Stimulated activated naive CD4-positive, alpha-beta T cell (primary cell): ENCODE measurements at regions not wholly inside any gene's neighbourhood (a gene's known extent, or its start where the extent isn't known, plus 50 kb on each side); places are given as distances from the start of the nearest gene placed in this dataset.
"Not testable (repeated sequence)": the region's sequence is repeated elsewhere in the genome, so short reads cannot be mapped to it uniquely, and the experiment has no call there.

Experiments
- DNase-seq, 6 experiments: peaks; one replicate each; lab custom pipeline; 2025; lab: John Stamatoyannopoulos, UW

GRCh38 chr17:70581459-70581858 lies 412.1 kb downstream of the KCNJ2 start:
- DNase-seq, result no peak

- no peak for DNase-seq
Measured at GRCh38 chr17:70582777-70583176, 413.4 kb downstream of the KCNJ2 start.

- DNase-seq, result no peak
Measured at GRCh38 chr17:70584255-70584654, 414.9 kb downstream of the KCNJ2 start.

GRCh38 chr17:70588003-70588402 lies 418.7 kb downstream of the KCNJ2 start:
- DNase-seq, result no peak

GRCh38 chr17:70597774-70598173 lies 428.4 kb downstream of the KCNJ2 start:
- no peak for DNase-seq

GRCh38 chr17:70599198-70599597 lies 429.9 kb downstream of the KCNJ2 start:
- no peak for DNase-seq

GRCh38 chr17:70599945-70600344 lies 430.6 kb downstream of the KCNJ2 start:
- not testable (repeated sequence) for DNase-seq

- no peak for DNase-seq
Measured at GRCh38 chr17:70603226-70603625, 433.9 kb downstream of the KCNJ2 start.

GRCh38 chr17:70604854-70605253 lies 435.5 kb downstream of the KCNJ2 start:
- no peak for DNase-seq

- no peak for DNase-seq
Measured at GRCh38 chr17:70606086-70606485, 436.8 kb downstream of the KCNJ2 start.

GRCh38 chr17:70608193-70608592 lies 438.9 kb downstream of the KCNJ2 start:
- no peak for DNase-seq

- DNase-seq, result no peak
Measured at GRCh38 chr17:70608957-70609356, 439.6 kb downstream of the KCNJ2 start.

- DNase-seq, result no peak
Measured at GRCh38 chr17:70609566-70609965, 440.2 kb downstream of the KCNJ2 start.

- no peak for DNase-seq
Measured at GRCh38 chr17:70610161-70610560, 440.8 kb downstream of the KCNJ2 start.

- no peak for DNase-seq
Measured at GRCh38 chr17:70613681-70614080, 444.3 kb downstream of the KCNJ2 start.

- no peak for DNase-seq
Measured at GRCh38 chr17:70615831-70616230, 446.5 kb downstream of the KCNJ2 start.

- DNase-seq, result no peak
Measured at GRCh38 chr17:70618641-70619040, 449.3 kb downstream of the KCNJ2 start.

GRCh38 chr17:70621566-70621965 lies 452.2 kb downstream of the KCNJ2 start:
- no peak for DNase-seq

GRCh38 chr17:70622368-70623260 lies 453.3 kb downstream of the KCNJ2 start:
- DNase-seq, result no peak

- DNase-seq, result no peak
Measured at GRCh38 chr17:70624211-70624610, 454.9 kb downstream of the KCNJ2 start.

- no peak for DNase-seq
Measured at GRCh38 chr17:70629902-70630301, 460.6 kb downstream of the KCNJ2 start.

- DNase-seq, result peak in 1 of 6 experiments; percentile 10
Measured at GRCh38 chr17:70636517-70637133, 467.3 kb downstream of the KCNJ2 start.

- no peak for DNase-seq
Measured at GRCh38 chr17:70642059-70642458, 472.7 kb downstream of the KCNJ2 start.
